Activated gamma-delta T cell treated with Interleukin-2 at 50 U/mL for 16 hours (primary cell): ENCODE measurements at regions not wholly inside any gene's neighbourhood (a gene's known extent, or its start where the extent isn't known, plus 50 kb on each side); places are given as distances from the start of the nearest gene placed in this dataset.
A peak's percentile ranks its signal among the peaks of the same experiment; 100 is the strongest.
"Not testable (repeated sequence)": the region's sequence is repeated elsewhere in the genome, so short reads cannot be mapped to it uniquely, and the experiment has no call there.

Experiments used
- DNase-seq: peaks from one replicate; pipeline ENCODE4 v3.0.0-alpha.2; 2020

DNA sequence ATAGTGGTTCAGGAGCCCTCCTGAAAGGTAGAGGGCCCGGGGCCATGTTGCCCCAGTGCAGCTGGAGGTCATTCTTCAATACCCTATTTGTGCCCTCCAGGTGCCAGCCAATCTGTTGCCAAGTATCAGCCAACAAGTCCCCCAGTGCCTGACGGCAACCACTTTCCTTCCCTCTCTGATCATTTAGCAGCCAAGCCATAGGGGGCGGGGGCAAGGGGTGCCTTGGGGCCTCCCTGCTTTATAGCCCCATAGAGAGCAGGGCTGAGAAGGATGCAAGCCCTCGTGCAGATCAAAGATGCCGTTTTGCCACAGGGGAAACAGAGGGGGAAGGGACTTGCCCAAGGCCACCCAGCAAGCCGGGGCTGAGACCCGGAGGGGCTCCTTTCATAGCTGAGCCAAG lies 149.0 kb upstream of the CHST15 start:
- no peak for DNase-seq

DNA sequence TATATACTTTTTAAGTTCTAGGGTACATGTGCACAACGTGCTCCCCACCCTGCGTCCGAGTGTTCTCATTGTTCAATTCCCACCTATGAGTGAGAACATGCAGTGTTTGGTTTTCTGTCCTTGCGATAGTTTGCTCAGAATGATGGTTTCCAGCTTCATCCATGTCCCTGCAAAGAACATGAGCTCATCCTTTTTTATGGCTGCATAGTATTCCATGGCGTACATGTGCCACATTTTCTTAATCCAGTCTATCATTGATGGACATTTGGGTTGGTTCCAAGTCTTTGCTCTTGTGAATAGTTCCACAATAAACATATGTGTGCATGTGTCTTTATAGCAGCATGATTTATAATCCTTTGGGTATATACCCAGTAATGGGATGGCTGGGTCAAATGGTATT lies 148.1 kb upstream of the CHST15 start:
- DNase-seq: not testable (repeated sequence)

GRCh38 chr10:124240839-124241291 lies 147.5 kb upstream of the CHST15 start:
- no peak for DNase-seq

DNA sequence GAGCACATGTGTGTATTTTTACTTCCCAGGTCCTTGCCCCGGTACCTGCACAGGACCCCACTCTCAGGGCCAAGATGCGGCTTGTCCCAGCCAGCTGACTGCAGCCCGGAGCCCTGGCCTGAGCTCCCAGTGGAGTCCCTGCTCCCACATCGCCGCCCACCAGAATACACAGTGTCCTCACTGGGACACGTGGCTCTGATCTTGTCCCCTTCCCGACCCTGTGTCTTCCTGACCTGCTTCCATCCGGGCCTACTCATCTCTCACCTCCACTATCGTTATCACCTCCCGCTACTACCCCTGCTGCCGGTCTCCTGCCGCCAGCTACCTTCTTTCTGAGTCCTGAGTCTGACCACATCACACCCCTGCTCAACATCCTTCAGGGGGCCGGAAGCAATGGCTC lies 146.3 kb upstream of the CHST15 start:
- DNase-seq: no peak

- DNase-seq: no peak
These were observed 145.7 kb upstream of the CHST15 start for GRCh38 chr10:124239134-124239533.

DNA sequence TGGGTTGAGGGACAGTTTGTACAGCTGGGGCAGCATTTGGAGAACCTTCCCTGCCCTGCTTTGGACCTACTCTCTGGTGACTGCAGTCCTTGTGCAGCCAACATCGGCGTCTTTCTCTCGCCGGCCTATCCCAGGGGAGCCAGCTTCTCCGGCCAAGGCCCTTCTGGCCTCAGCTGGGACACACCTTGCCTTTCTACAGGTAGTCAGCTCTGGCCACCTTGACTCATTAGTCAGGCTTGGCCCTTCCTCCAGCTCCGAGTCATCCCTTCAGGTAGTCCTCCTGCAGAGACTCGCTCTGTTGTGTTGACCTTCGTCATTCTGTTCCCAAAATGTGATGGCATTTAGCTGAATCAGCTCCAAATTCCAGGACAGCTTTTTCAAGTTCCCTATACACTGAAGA lies 145.0 kb upstream of the CHST15 start:
- DNase-seq: no peak

DNA sequence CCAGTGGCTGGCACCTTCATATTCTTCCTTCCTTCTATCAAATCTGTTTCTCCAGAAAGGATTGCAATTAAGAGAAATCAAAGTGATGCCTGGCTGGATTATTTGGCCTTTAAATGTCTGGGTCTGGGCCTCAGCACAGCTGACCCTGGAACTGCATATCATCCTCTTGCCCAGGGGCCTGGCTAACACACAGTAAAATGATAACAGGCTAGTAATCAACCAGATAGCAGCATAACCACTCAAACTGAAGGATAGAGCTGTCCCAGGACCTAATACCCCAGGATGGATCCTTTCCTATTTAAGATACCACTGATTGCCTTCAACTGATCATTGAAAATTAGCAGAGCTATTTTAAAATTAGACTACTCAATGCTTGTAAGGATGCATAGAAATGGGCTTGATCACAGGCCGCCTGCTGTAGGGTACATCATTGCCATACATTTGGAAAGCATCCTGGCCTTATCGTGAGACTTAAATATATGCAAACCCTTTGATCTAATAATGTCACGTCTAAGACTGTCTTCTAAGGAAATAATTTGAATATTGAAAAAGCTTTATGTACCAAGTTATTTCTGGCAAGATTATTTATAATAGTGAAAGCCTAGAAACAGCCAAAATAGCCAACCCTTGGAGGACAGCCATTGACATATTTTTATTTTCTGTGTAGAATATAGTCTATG lies 144.0 kb upstream of the CHST15 start:
- no peak for DNase-seq

GRCh38 chr10:124236816-124237215 lies 143.4 kb upstream of the CHST15 start:
- no peak for DNase-seq

- DNase-seq: no peak
These were observed 142.7 kb upstream of the CHST15 start for GRCh38 chr10:124236136-124236535.

GRCh38 chr10:124235232-124235631 lies 141.8 kb upstream of the CHST15 start:
- no peak for DNase-seq

DNA sequence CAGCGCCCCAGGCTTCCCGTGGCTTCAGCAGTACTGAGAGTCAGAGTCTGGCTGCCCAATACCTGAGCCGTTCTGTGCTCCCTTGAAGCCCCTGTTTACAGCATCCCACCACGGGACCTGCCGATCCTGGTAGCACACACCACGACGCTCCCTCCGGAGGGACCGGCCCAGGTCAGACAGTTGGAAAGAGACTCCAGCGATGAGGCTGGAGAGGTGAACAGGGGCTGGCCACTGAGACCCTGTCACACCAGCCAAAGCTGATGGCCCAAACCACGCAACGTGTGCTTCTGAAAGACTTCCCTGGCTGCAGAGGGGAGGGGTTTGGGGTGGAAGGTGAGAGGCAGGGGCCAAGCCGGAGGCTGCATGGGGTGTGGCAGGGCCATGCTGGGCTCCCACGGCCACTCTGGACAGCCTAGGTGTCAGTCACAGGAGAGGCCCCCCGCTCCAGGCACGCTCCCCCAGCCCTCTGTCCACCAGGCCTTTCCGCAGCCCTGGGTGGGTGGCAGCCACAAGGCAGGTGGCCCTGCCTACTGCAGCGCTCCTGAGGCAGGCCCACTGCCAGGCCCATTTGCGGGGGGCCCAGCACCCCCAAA lies 140.2 kb upstream of the CHST15 start:
- no peak for DNase-seq

- DNase-seq: no peak
These were observed 139.5 kb upstream of the CHST15 start for GRCh38 chr10:124232686-124233545.

DNA sequence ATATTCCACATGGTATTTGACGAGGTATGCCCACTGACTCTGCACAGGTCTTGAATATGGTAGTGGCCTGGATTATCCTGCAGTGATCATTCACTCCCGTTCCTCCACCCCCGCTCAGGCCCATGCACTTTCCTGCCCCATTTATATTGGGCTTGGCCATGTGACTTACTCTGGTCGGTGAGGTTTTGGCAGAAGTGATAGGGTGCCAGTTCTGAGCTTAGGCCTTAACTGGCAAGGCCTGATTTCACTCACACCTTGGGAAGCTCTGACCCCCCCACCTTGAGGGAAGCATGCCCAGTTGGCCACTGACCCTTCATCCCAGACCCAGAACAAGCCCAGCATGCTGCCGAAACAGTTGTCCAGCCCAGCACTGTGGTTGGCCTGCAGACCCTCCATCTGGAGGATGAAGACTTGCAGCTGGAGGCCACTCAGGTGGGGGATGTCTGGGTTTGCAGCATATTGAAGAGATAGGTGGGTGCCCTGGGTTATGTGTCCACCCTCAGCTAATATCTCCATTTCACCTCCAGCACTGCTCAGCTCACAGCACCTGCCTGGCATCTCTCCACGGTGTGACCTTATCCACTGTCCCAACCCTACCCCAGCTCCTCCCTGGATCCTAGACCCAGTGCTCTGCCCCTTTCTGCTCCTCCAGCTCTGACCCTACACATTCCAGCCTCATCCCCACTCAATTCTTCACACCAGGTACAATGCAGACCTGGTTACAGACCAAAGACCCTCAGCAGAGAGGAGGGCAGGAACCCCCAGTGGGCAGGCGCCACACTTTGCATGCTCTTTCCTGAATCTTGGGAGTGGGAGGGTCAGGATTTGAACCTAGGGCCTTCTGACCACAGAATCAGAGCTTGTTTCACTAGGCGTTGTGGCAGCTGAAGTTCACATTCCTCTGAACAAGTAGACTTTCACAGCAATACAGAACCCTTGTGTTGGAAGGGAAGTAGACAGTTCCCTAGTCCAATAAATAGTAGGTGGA lies 138.1 kb upstream of the CHST15 start:
- DNase-seq: peak; percentile 36

- DNase-seq: no peak
These were observed 137.3 kb upstream of the CHST15 start for GRCh38 chr10:124230635-124231167.

DNA sequence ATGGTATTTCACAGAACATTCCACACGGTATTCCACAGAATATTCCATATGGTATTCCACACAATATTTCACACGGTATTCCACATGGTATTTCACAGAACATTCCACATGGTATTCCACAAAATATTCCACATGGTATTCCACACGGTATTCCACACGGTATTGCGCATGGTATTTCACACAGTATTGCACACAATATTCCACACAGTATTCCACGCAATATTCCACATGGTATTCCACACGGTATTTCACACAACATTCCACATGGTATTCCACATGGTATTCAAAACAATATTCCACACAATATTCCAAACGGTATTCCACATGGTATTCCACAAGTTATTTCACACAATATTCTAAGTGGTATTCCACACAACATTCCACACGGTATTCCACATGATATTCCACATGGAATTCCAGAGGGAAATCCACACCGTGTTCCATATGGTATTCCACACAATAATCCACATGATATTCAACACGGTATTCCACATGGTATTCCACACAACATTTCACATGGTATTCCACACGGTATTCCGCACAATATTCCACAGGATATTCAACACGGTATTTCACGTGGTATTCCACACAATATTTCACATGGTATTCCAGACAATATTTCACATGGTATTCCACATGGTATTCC lies 136.7 kb upstream of the CHST15 start:
- DNase-seq: no peak

DNA sequence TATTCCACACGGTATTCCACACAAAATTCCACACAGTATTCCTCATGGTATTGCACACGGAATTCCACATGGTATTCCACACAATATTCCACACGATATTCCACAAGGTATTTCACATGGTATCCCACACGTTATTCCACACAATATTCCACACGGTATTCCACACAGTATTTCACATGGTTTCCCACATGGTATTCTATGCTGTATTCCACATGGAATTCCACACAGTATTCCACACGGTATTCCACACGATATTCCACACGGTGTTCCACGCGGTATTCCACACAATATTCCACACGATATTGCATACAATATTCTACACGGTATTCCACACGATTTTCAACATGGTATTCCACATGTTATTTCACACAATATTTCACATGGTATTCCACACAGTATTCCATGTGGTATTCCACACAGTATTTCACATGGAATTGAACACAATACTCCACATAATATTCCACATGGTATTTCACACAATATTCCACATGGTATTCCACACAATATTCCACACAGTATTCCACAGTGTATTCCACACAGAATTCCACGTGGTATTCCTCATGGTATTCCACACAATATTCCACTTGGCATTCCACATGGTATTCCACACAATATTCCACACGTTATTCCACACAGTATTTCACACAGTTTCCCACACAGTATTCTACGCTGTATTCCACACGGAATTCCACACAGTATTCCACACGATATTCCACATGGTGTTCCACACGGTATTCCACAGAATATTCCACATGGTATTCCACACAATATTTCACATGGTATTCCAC lies 136.0 kb upstream of the CHST15 start:
- no peak for DNase-seq

DNA sequence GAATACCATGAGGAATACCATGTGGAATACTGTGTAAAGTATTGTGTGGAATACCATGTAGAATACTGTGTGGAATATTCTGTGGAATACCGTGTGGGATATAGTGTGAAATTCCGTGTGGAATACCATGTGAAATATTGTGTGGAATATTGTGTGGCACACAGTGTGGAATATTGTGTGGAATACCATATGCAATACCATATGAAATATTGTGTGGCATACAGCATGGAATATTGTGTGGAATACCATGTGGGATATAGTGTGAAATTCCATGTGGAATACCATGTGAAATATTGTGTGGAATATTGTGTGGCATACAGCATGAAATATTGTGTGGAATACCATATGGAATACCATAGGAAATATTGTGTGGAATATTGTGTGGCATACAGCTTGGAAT lies 135.1 kb upstream of the CHST15 start:
- DNase-seq: no peak

- DNase-seq: no peak
These were observed 134.6 kb upstream of the CHST15 start for GRCh38 chr10:124227988-124228387.

DNA sequence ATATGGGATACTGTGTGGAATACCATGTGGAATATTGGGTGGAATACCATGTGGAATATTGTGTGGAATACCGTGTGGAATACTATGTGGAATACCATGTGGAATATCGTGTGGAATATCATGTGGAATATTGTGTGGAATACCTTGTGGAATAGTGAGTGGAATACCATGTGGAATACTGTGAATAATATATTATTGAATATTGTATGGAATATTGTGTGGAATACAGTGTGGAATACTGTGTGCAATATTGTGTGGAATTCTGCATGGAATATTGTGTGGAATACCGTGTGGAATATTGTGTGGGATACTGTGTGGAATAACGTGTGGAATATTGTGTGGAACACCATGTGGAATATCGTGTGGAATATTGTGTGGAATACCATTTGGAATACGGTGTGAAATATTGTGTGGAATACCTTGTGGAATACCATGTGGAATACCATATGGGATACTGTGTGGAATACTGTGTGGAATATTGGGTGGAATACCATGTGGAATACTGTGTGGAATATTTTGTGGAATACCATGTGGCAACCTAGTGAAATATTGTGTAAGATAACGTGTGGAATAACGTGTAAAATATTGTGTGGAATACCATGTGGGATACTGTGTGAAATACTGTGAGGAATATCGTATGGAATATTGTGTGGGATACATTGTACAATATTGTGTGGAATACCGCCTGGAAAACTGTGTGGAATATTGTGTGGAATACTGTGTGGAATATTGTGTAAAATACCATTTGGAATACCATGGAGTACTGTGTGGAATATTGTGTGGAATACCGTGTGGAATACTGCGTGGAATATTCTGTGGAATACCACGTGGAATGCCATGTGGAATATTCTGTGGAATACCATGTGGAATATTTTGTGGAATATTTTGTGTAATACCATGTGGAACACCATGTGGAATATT lies 133.9 kb upstream of the CHST15 start:
- DNase-seq: no peak
